SK-N-SH (cell line): ENCODE measurements at regions not wholly inside any gene's neighbourhood (a gene's known extent, or its start where the extent isn't known, plus 50 kb on each side); places are given as distances from the start of the nearest gene placed in this dataset.

Experiments
- CTCF ChIA-PET: fragments of 300-600, 350-600 bp; formaldehyde crosslinking; extraction: SDS; loops from one replicate; lab custom pipeline; 2021; lab: Yijun Ruan, JAX
- POLR2A ChIA-PET: fragments of 350-600 bp; sonication (Branson Sonifier 250); formaldehyde crosslinking; extraction: SDS; loops from one replicate; lab custom pipeline; 2020; ENCODE audit warnings: antibody characterized with exemption, inconsistent platforms; lab: Yijun Ruan, JAX
- DNase-seq: peaks from one replicate; pipeline ENCODE4 v3.0.0; 2012
- H2AFZ ChIP-seq: fragments of 200-600 bp; sonication (generic); 2 replicates; pipeline ENCODE4 v1.8.1; 2016; ENCODE audit warnings: antibody characterized with exemption, mild to moderate bottlenecking, low read depth
- H3F3A ChIP-seq: fragments of 200-600 bp; sonication (generic); replicated peaks from 2 replicates; pipeline ENCODE3; 2016; ENCODE audit warnings: antibody characterized with exemption, mild to moderate bottlenecking; ENCODE audit not compliant: insufficient read depth
- H3K27ac ChIP-seq, 2 experiments: fragments of 200-500 bp in 1 of 2; fragments of 200-600 bp in 1 of 2; sonication (Bioruptor generic) in 1 of 2; sonication (generic), shearing (Covaris generic) in 1 of 2; 2 replicates each; pipeline versions ENCODE4 v1.5.1 to v1.6.1; 2014 to 2016; ENCODE audit warnings: low read depth in 2 of 2, inconsistent platforms in 1 of 2, low read length in 1 of 2, mild to moderate bottlenecking in 1 of 2, mixed read lengths in 1 of 2
- H3K27me3 ChIP-seq: fragments of 200-600 bp; sonication (generic), shearing (Covaris generic); 2 replicates; pipeline ENCODE4 v1.6.1; 2016; ENCODE audit warnings: mixed run types; ENCODE audit not compliant: insufficient read depth
- H3K36me3 ChIP-seq, 2 experiments: fragments of 200-500 bp in 1 of 2; fragments of 200-600 bp in 1 of 2; sonication (Bioruptor generic) in 1 of 2; sonication (generic) in 1 of 2; replicated peaks in 1 of 2; 2 replicates each; pipeline versions ENCODE3 to v1.5.1; 2014 to 2016; ENCODE audit warnings: low read length in 1 of 2, mild to moderate bottlenecking in 1 of 2; ENCODE audit not compliant: insufficient read depth in 2 of 2, control insufficient read depth in 1 of 2
- H3K4me1 ChIP-seq, 2 experiments: fragments of 200-500 bp in 1 of 2; fragments of 200-600 bp in 1 of 2; sonication (Bioruptor generic) in 1 of 2; sonication (generic), shearing (Covaris generic) in 1 of 2; 2 replicates each; pipeline versions ENCODE4 v1.5.1 to v1.6.1; 2014 to 2016; ENCODE audit warnings: low read depth in 1 of 2, low read length in 1 of 2, mixed run types in 1 of 2; ENCODE audit not compliant: insufficient read depth in 2 of 2, control insufficient read depth in 1 of 2
- H3K4me2 ChIP-seq: fragments of 200-600 bp; sonication (generic), shearing (Covaris generic); 2 replicates; pipeline ENCODE4 v1.6.1; 2017; ENCODE audit warnings: mixed run types
- H3K4me3 ChIP-seq, 2 experiments: fragments of 200-500 bp in 1 of 2; fragments of 200-600 bp in 1 of 2; sonication (Bioruptor generic) in 1 of 2; sonication (generic), shearing (Covaris generic) in 1 of 2; 2 replicates each; pipeline versions ENCODE4 v1.5.1 to v1.8.1; 2014 to 2016; ENCODE audit warnings: low read depth in 2 of 2, inconsistent platforms in 1 of 2, low read length in 1 of 2, mild to moderate bottlenecking in 1 of 2, mixed read lengths in 1 of 2, moderate library complexity in 1 of 2
- H3K79me2 ChIP-seq: fragments of 200-600 bp; sonication (generic); 2 replicates; pipeline ENCODE4 v1.8.1; 2017; ENCODE audit warnings: mild to moderate bottlenecking; ENCODE audit not compliant: insufficient read depth
- H3K9ac ChIP-seq: fragments of 200-600 bp; sonication (generic); 2 replicates; pipeline ENCODE4 v1.6.1; 2017; ENCODE audit warnings: mixed run types
- H3K9me2 ChIP-seq: fragments of 200-600 bp; sonication (generic); 2 replicates; pipeline ENCODE4 v1.6.1; 2017; ENCODE audit warnings: mixed run types
- H3K9me3 ChIP-seq: fragments of 200-600 bp; sonication (generic); 2 replicates; pipeline ENCODE4 v1.6.1; 2017; ENCODE audit warnings: mixed run types, mild to moderate bottlenecking, moderate library complexity
- H4K20me1 ChIP-seq: fragments of 200-600 bp; sonication (generic); 2 replicates; pipeline ENCODE4 v1.6.1; 2017; ENCODE audit warnings: mild to moderate bottlenecking, mixed run types; ENCODE audit not compliant: insufficient read depth
- CHD2 ChIP-seq: fragments of 150-350 bp; IDR thresholded peaks from 2 replicates; pipeline ENCODE4 v1.6.1; 2018; ENCODE audit warnings: low read length; ENCODE audit not compliant: partially characterized antibody
- ELF1 ChIP-seq: IDR thresholded peaks from 2 replicates; pipeline ENCODE4 v1.4.0; 2012
- FOXJ3 ChIP-seq: sonication (generic); formaldehyde crosslinking; IDR thresholded peaks from 2 replicates; pipeline ENCODE4 v1.5.1; 2020; ENCODE audit warnings: mild to moderate bottlenecking, missing genetic modification reagents
- GABPA ChIP-seq: IDR thresholded peaks from 2 replicates; pipeline ENCODE4 v1.4.0; 2012; ENCODE audit warnings: low read depth, mild to moderate bottlenecking
- GATA2 ChIP-seq: sonication (generic); formaldehyde crosslinking; IDR thresholded peaks from 2 replicates; pipeline ENCODE4 v1.5.0; 2020; ENCODE audit warnings: mild to moderate bottlenecking, missing genetic modification reagents
- JUND ChIP-seq: IDR thresholded peaks from 2 replicates; pipeline ENCODE4 v1.4.0; 2012
- MEF2A ChIP-seq: IDR thresholded peaks from 2 replicates; pipeline ENCODE4 v1.4.0; 2012; ENCODE audit warnings: low read depth, borderline replicate concordance
- MXI1 ChIP-seq: IDR thresholded peaks from 2 replicates; pipeline ENCODE4 v1.6.1; 2012; ENCODE audit warnings: mild to moderate bottlenecking, low read depth, low read length, improper control_type of control experiment
- NFIC ChIP-seq: IDR thresholded peaks from 2 replicates; pipeline ENCODE4 v1.4.0; 2012; ENCODE audit warnings: borderline replicate concordance
- POLR2AphosphoS5 ChIP-seq: IDR thresholded peaks from 2 replicates; pipeline ENCODE4 v1.6.1; 2012; ENCODE audit warnings: low read depth, low read length
- RAD21 ChIP-seq: IDR thresholded peaks from 2 replicates; pipeline ENCODE4 v1.6.1; 2012; ENCODE audit warnings: mild to moderate bottlenecking, low read length
- RCOR1 ChIP-seq: fragments of 150-350 bp; IDR thresholded peaks from 2 replicates; pipeline ENCODE4 v1.6.1; 2017; ENCODE audit warnings: antibody characterized with exemption, low read length
- RXRA ChIP-seq: IDR thresholded peaks from 2 replicates; pipeline ENCODE4 v1.4.0; 2012; ENCODE audit warnings: low read depth, mild to moderate bottlenecking, borderline replicate concordance
- TAF1 ChIP-seq: IDR thresholded peaks from 2 replicates; pipeline ENCODE4 v1.6.1; 2012; ENCODE audit warnings: low read depth, mild to moderate bottlenecking, low read length, moderate library complexity, borderline replicate concordance
- TCF12 ChIP-seq: IDR thresholded peaks from 2 replicates; pipeline ENCODE4 v1.4.0; 2012
- TEAD4 ChIP-seq: IDR thresholded peaks from 2 replicates; pipeline ENCODE4 v1.4.0; 2012; ENCODE audit warnings: mild to moderate bottlenecking, borderline replicate concordance; ENCODE audit not compliant: insufficient read depth
- WGBS: methylation state at CpG from one replicate; pipeline ENCODE4 v1.1.6; 2017; ENCODE audit warnings: low lambda C conversion rate; 5-methylcytosine and 5-hydroxymethylcytosine counted together
- TF ChIP-seq, protein P1 (sequence below): fragments of 150-350 bp; IDR thresholded peaks from 2 replicates; pipeline ENCODE4 v1.6.1; 2016; ENCODE audit warnings: mild to moderate bottlenecking, low read depth, low read length
- TF ChIP-seq, protein P2 (sequence below): IDR thresholded peaks from 2 replicates; pipeline ENCODE4 v1.4.0; 2012; ENCODE audit warnings: low read depth
- TF ChIP-seq, protein P3 (sequence below): IDR thresholded peaks from 2 replicates; pipeline ENCODE4 v1.4.0; 2012; ENCODE audit warnings: low read depth, borderline replicate concordance
- TF ChIP-seq, protein P4 (sequence below): IDR thresholded peaks from 2 replicates; pipeline ENCODE4; 2012

DNA sequence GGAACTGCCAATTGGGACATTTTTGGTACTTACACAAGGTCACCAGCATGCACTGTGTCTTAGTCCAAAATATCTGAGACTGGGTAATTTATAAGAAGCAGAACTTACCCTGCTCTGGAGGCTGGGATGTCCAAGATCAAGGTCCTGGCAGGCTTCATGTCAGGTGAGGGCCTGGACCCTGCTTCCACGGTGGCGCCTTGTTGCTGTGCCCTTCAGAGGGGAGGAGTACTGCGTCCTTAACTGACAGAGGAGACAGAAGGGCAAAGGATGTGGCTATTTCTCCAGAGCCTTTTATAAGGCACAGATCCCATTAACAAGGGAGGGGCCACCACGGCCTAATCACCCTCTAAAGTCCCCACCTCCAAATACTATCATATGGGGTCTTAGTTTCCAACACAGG is 178.9 kb downstream of the C16orf95 start:
- Histone ChIP-seq H3K4me1 (no peaks in the 10 kb centered on the region), H2AFZ (no peak overlapping the region), H3K27ac (no peak overlapping the region), H3K4me2 (no peak overlapping the region), H3K79me2 (no peaks in the 10 kb centered on the region), H3F3A (no peaks in the 10 kb centered on the region), H3K9me3 (no peaks in the 10 kb centered on the region), H3K9me2 (no peaks in the 10 kb centered on the region), H3K36me3 (no peaks in the 10 kb centered on the region), H3K4me3 (no peak overlapping the region), H3K9ac (no peak overlapping the region), H4K20me1 (no peaks in the 10 kb centered on the region), H3K27me3 (peaks cover 21% of the 10 kb centered on the region; the same call in 1 of the 2 replicates)
- POLR2A ChIA-PET, result no interaction called here
- WGBS, result 14% methylated on average over 2 of the region's 4 CpGs
- CTCF ChIA-PET, result no interaction called here
- DNase-seq, result no peak
- TF ChIP-seq CHD2 (no peak), TAF1 (no peak), FOXJ3 (CRISPR knock-in tag) (no peak), RXRA (no peak), JUND (no peak), TCF12 (no peak), POLR2AphosphoS5 (no peak), GABPA (no peak), MEF2A (no peak), MXI1 (no peak), RCOR1 (no peak), RAD21 (no peak)
- TF ChIP-seq, protein P1, sequence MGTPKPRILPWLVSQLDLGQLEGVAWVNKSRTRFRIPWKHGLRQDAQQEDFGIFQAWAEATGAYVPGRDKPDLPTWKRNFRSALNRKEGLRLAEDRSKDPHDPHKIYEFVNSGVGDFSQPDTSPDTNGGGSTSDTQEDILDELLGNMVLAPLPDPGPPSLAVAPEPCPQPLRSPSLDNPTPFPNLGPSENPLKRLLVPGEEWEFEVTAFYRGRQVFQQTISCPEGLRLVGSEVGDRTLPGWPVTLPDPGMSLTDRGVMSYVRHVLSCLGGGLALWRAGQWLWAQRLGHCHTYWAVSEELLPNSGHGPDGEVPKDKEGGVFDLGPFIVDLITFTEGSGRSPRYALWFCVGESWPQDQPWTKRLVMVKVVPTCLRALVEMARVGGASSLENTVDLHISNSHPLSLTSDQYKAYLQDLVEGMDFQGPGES, result no peak
- TF ChIP-seq, protein P2, sequence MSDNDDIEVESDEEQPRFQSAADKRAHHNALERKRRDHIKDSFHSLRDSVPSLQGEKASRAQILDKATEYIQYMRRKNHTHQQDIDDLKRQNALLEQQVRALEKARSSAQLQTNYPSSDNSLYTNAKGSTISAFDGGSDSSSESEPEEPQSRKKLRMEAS, result no peak

DNA sequence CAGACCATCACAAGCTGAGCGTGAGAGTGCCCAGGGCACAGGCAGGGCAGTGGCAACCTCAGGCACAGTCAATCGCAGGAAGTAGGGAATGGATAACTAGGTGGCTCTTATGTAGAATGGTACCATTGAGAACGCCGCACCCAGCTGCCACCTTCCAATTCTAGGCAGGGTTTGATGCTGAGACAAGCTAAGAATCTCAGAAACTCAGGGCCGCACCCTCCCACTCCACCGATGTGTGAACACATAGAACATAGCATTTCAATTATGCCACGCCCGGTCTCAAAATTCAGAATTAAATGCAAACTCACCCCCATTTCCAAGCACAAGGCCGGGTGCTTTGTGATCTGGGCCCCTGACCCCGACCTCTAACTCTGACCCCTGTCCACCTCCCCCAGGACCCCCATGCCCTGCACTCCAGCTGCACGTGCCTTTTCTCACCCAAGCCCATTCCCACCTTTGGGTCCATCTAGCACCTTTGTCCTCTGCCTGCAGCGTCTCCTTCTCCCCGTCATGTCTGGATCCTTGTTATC is 178.4 kb downstream of the C16orf95 start:
- 48% methylated on average over 13 of the region's 13 CpGs for WGBS
- H3K4me2 ChIP-seq, result no peak overlapping the region
- no peaks in the 10 kb centered on the region for H3K79me2 ChIP-seq
- no peaks in the 10 kb centered on the region for H3K4me1 ChIP-seq
- H3K27me3 ChIP-seq, result peaks cover 21% of the 10 kb centered on the region; the same call in 1 of the 2 replicates
- DNase-seq, result no peak
- H3K9ac ChIP-seq, result no peak overlapping the region
- no peak for TF ChIP-seq NFIC
- TF ChIP-seq CHD2, result no peak
- TF ChIP-seq ELF1, result no peak
- TF ChIP-seq FOXJ3 (CRISPR knock-in tag), result no peak
- no peak for TF ChIP-seq RAD21
- TF ChIP-seq RXRA, result no peak
- TF ChIP-seq, protein P3, sequence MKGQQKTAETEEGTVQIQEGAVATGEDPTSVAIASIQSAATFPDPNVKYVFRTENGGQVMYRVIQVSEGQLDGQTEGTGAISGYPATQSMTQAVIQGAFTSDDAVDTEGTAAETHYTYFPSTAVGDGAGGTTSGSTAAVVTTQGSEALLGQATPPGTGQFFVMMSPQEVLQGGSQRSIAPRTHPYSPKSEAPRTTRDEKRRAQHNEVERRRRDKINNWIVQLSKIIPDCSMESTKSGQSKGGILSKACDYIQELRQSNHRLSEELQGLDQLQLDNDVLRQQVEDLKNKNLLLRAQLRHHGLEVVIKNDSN, result no peak
- TF ChIP-seq, protein P4, sequence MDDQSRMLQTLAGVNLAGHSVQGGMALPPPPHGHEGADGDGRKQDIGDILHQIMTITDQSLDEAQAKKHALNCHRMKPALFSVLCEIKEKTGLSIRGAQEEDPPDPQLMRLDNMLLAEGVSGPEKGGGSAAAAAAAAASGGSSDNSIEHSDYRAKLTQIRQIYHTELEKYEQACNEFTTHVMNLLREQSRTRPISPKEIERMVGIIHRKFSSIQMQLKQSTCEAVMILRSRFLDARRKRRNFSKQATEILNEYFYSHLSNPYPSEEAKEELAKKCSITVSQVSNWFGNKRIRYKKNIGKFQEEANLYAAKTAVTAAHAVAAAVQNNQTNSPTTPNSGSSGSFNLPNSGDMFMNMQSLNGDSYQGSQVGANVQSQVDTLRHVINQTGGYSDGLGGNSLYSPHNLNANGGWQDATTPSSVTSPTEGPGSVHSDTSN, result no peak
- TF ChIP-seq TEAD4, result no peak
- no peak for TF ChIP-seq POLR2AphosphoS5
- TF ChIP-seq MEF2A, result no peak
- no peak for TF ChIP-seq TAF1
- TF ChIP-seq, protein P2, result no peak
- no peak for TF ChIP-seq GATA2
- TF ChIP-seq JUND, result no peak
- TF ChIP-seq TCF12, result no peak
- H3K27ac ChIP-seq, result no peak overlapping the region
- H3K9me2 ChIP-seq, result no peaks in the 10 kb centered on the region
- H3K36me3 ChIP-seq, result no peaks in the 10 kb centered on the region
- no peaks in the 10 kb centered on the region for H3K9me3 ChIP-seq
- ChIA-PET POLR2A (no interaction called here), CTCF (no interaction called here)
- H3K4me3 ChIP-seq, result no peak overlapping the region
- no peaks in the 10 kb centered on the region for H3F3A ChIP-seq
- H4K20me1 ChIP-seq, result no peaks in the 10 kb centered on the region
- H2AFZ ChIP-seq, result no peak overlapping the region
